ENCODE measurements at regions not wholly inside any gene's neighbourhood (a gene's known extent, or its start where the extent isn't known, plus 50 kb on each side); places are given as distances from the start of the nearest gene placed in this dataset.

DNA sequence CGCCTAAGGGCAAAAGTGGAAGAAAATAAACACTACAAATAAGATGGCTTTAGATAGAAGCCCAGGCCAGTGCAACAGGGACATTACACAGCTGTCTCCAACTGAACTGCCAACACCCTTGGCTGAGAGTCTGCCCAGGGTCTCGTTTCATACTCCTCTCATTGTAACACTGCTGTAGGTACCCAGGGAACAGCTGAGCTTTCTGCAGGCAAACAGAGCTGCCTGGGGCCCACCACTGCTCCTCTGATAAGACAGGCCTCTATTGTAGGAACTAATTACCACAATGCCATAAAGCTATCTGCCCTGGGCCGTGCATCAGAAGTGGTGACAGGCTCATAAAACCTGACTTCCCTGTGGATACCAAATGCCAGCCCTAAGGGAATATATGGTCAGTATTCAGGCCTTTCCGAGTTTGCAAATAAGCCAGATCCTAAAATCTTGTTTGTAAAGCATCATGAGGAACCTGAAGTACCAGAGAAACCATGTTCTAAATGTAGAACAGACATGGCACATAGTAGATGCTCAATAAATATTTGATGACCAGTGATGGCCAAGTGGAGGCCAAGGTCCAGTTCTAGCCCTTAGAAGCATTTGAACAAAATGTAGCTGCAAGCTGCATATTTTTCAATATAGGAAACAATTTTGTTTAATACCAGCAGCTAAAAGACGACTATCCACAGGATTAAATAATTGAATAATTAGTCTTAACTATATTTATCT lies 84.3 kb upstream of the NEO1 start:
- in situ Hi-C loops (cut with HindIII; ENCODE audit: low pct_ligation_motif_present, low pct_unique_long_range_greater_than_20kb, low sequenced_read_pairs), result no loop called here

DNA sequence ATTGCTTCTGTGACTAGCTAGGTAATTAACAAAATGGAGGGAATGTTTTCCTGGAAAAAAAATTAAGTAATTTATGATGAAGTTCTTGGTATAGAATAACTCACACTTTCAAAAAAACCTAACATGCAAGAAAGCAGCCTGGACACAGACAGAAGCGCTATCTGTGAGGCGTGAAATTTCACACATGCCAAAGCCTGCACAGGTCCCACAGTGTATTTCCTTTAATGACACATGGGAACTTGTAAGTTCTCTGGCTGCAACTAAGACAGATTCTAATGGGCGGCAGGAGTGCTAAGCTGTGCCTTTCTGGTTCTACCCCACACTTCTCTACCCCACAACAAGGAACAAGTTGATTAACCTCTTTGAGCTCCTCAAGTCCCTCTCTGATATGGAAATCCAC lies 84.9 kb upstream of the NEO1 start:
- no peak for DNase-seq
- in situ Hi-C loops (cut with HindIII; ENCODE audit: low pct_ligation_motif_present, low pct_unique_long_range_greater_than_20kb, low sequenced_read_pairs), result no loop called here

More for the DNA sequence above, 84.3 kb upstream of the NEO1 start:
- DNase-seq, result no peak

DNA sequence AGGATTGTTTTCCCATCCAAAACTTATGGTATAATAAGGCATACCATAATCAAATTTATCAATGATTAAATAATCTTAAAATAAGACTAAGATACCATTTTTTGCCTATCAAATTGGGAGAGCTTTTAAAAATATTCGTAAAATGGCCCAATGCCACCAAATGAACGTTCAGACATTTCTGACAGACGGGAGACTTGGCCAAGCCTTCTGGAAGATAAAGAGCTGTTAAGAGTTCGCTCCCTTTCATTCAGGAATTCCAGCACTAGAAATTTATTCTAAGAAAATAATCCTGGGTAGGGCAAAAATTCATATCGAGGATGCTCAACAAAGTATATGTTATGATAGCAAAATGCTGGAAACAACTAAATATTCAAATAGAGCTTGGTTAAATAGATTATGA lies 85.6 kb upstream of the NEO1 start:
- no peak for DNase-seq
- in situ Hi-C loops (cut with HindIII; ENCODE audit: low pct_ligation_motif_present, low pct_unique_long_range_greater_than_20kb, low sequenced_read_pairs), result no loop called here

DNA sequence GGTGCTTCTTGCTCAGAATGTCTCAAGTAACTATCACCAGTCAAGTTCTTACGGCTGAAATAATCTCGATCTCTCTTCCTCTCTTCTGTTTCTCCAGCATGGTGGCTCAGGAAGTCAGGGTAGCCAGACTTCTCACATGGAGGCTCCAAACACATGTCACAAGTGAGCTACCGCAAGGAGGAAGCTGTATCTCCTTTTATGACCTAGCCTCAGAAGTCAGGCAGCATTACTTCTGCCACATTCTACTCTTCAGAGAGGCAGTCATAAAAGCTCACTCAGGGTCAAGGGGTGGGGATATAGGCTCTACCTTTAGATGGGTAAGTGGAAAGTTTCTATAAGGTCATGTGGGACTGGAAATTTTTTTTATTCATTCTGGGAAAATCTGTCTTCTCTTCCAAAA lies 86.6 kb upstream of the NEO1 start:
- in situ Hi-C loops (cut with HindIII; ENCODE audit: low pct_ligation_motif_present, low pct_unique_long_range_greater_than_20kb, low sequenced_read_pairs), result no loop called here
- no peak for DNase-seq

DNA sequence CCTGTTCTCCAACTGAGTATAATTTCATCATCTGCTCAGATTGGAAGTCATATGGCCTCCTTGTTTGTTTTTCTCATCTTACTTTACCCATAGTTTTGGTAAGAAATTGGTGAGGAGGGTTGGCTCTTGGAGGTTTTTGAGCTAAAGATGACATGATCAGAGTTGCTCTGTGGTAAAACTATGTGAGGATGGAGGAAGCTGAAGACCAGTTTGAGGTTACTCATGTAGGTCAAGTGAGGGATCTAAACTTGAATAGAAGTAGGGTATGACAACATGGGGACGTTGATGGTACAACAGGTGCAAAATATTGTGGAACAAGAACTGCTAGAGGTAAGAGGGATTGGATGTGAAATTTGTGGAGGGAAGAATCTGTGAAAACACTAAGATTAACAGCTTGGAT lies 87.7 kb upstream of the NEO1 start:
- no peak for DNase-seq
- in situ Hi-C loops (cut with HindIII; ENCODE audit: low pct_ligation_motif_present, low pct_unique_long_range_greater_than_20kb, low sequenced_read_pairs), result no loop called here

DNA sequence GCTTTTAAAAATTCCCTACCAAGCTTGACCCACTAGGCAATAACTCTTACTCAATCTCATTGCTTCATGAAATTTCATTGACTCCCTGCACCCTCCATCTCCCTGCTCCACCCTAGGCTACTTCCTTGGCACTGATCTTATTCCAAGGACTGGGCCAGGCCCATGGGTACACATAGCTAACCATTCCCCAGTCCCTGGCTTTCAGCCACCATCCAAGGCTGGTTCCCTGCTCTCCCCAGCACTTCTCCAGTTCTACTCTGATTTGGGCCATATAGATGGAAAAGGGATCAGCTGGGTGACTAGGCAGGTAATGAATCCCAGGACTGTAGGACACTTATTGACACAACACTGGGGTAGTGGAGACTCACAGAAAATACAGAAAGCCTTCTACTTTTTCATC lies 88.1 kb upstream of the NEO1 start:
- DNase-seq, result no peak

DNA sequence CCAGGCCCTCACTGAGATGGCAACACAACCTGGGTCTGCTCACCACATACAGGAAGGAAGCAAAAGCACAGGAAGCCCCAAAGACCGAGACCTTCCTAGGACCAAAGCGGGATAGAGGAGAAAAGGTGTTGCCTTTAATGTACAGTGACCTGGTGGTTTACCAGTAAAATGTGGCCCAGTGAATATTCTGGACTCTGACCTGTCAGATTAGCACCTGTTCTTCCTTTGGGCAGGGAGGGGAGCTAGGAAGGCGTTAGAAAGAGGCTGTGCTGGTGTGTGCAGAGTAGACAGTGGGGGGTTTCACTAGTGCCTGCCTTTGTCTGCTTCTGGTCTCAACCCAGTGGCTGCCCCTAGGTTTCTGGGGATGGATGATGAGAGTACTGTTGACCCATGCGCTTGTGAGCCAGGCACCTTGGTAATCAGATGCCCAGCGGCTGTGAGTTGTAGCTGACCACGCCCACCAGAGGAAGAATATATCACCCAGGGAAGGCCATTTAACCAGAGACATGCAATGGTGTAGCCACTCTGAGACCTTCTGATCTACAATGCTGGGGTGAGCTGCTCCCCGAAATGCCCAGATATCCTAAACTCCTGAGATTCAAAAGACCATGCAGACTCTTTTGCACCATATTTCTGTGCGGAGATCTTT lies 90.1 kb upstream of the NEO1 start:
- in situ Hi-C loops (cut with HindIII; ENCODE audit: low pct_ligation_motif_present, low pct_unique_long_range_greater_than_20kb, low sequenced_read_pairs), result no loop called here
- no peak for DNase-seq

More for the DNA sequence above, 88.1 kb upstream of the NEO1 start:
- in situ Hi-C loops (cut with HindIII; ENCODE audit: low pct_ligation_motif_present, low pct_unique_long_range_greater_than_20kb, low sequenced_read_pairs), result no loop called here

DNA sequence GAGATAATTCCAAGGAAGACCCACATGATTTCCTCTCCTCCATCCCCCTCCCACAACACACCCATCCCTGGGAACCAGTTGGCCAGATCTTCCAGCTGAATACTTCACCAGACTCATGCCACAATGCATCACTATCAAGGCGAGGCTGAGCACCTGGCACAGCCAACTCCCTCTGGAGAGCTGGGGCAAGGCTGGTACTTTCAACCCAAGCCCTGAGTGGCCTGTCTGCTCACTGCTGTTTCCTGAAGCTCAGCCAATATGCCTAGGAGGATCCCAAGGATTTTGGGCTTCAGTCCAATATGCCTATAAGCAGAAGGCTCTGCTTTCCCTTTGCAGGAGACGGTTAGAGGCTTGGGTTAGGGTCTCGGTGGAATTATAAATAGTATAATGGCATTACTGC lies 90.9 kb upstream of the NEO1 start:
- no peak for DNase-seq
- in situ Hi-C loops (cut with HindIII; ENCODE audit: low pct_ligation_motif_present, low pct_unique_long_range_greater_than_20kb, low sequenced_read_pairs), result no loop called here

DNA sequence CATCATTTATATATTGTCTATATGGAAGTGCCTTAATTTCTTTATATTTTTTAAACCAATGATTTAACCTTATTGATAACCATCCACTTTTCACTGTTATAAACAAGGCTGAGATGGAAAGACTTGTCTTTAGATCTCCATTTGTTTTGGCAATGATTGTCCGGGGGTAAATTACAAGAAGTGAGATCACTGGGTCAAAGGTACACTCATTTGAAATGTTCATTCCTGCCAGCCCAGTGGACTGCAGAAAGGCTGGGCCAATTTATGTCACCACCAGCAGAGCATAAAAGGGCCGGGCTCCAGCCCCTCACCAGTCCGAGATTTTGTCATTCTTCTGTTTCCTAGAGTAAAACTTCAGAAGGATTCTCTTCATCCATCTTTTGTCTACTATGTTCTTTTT lies 93.6 kb upstream of the NEO1 start:
- no peak for DNase-seq
- in situ Hi-C loops (cut with HindIII; ENCODE audit: low pct_ligation_motif_present, low pct_unique_long_range_greater_than_20kb, low sequenced_read_pairs), result no loop called here

DNA sequence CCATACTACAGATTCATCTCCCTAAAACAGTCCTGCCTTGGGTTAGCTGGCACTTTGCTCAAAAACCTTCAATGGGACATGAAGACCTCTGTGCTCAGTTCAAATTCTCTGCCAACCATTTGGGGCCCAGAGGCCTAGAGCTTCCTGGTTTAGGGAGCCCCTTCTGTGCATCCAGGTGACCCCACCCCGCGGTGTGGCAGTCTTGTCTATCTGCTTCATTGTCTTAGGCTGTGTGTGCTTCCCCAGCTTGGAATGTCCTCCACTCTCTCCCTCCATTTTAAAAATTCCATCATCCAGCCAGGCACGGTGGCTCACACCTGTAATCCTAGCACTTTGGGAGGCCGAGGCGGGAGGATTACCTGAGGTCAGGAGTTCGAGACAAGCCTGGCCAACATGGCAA lies 99.0 kb upstream of the NEO1 start:
- no peak for DNase-seq
- in situ Hi-C loops (cut with HindIII; ENCODE audit: low pct_ligation_motif_present, low pct_unique_long_range_greater_than_20kb, low sequenced_read_pairs), result no loop called here

DNA sequence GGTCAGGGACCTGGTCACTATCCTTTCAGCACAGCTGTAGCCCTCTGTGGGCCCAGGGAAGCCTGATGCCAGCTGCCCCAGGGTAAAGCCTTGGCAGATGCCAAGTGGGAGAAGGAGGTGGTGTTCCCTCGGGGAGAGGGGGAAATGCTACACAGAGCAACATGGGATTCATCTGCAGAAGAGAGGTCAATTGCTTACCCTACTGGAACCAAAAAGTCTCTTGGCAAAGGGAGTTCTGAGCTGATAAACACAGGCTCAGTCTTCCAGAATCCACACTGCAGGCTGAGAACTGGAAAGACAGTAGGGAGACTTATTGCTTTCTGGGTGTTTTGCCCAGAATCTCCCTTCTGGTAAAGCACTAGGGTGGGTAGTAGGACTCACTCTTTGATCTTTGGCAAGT lies 100.1 kb upstream of the NEO1 start:
- no peak for DNase-seq

DNA sequence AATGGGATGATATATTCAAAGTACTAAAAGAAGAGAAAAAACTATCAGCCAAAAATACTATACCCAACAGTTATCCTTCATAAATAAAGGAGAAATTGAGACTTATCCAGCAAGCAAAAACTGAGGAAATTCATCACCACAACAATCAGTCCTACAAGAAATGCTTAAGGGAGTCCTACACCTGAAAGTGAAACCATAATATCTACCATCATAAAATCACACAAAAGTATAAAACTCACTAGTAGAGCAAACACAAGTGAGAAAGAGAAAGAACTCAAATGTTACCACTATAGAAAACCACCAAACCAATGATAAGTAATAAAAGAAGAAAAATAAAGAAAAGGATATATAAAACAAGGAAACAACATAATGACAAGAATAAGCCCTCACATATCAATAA lies 103.6 kb upstream of the NEO1 start:
- DNase-seq, result no peak
- in situ Hi-C loops (cut with HindIII; ENCODE audit: low pct_ligation_motif_present, low pct_unique_long_range_greater_than_20kb, low sequenced_read_pairs), result no loop called here

More for the DNA sequence above, 100.1 kb upstream of the NEO1 start:
- in situ Hi-C loops (cut with HindIII; ENCODE audit: low pct_ligation_motif_present, low pct_unique_long_range_greater_than_20kb, low sequenced_read_pairs), result no loop called here

DNA sequence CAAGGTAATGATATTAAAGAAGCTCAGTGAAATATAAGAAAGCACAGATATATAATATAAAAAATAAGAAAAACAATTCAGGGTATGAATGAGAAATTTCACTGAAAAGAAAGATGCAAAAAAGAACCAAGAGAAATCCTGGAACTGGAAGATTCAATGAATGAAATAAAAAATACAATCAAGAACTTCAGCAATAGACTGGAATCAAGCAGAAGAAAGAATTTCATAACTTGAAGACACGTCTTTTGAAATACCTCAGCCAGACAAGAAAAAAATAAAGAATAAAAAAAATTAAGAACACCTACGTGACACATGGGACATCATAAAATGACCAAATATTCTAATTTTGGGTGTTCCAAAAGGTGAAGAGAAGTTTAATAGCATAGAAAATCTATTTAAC lies 104.6 kb upstream of the NEO1 start:
- in situ Hi-C loops (cut with HindIII; ENCODE audit: low pct_ligation_motif_present, low pct_unique_long_range_greater_than_20kb, low sequenced_read_pairs), result no loop called here
- DNase-seq, result no peak

DNA sequence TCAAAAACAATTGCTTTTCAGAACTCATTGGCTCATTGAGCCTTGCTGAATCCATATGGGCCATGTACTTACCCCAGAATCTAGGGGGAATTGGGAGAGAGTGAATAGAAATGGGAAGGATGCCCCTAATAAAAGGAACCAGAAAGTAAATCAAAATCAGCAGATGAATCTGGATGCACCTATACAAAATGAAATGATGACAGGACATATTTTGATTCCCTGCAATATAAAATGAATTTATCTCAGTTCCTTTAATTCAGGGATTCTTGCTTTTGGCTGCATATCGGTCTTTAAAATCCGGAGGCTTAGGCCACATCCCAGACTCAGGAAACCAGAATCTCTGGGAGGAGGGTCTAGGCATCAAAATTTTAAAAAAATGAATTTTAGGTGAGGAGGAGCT lies 107.7 kb upstream of the NEO1 start:
- no peak for DNase-seq
- in situ Hi-C loops (cut with HindIII; ENCODE audit: low pct_ligation_motif_present, low pct_unique_long_range_greater_than_20kb, low sequenced_read_pairs), result no loop called here

DNA sequence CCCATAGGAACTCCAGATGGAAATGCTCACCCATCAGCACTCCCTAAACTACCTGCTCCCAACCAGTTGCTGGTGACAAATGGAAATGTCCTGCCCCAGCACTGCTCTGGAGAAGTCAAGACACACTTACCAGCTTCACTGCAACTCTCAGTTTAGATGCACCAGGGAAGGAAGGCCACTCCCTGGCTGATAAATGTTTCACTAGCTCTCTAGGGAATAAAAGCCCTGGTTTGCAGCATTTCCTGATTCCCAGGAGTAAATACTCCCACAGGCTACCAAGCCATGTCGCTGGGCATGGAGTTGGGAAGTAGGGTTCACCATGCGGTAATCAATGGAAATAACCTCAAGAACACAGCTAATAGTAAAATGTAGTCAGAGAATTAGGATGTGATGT lies 112.0 kb upstream of the NEO1 start:
- in situ Hi-C loops (cut with HindIII; ENCODE audit: low pct_ligation_motif_present, low pct_unique_long_range_greater_than_20kb, low sequenced_read_pairs), result no loop called here
- no peak for DNase-seq

DNA sequence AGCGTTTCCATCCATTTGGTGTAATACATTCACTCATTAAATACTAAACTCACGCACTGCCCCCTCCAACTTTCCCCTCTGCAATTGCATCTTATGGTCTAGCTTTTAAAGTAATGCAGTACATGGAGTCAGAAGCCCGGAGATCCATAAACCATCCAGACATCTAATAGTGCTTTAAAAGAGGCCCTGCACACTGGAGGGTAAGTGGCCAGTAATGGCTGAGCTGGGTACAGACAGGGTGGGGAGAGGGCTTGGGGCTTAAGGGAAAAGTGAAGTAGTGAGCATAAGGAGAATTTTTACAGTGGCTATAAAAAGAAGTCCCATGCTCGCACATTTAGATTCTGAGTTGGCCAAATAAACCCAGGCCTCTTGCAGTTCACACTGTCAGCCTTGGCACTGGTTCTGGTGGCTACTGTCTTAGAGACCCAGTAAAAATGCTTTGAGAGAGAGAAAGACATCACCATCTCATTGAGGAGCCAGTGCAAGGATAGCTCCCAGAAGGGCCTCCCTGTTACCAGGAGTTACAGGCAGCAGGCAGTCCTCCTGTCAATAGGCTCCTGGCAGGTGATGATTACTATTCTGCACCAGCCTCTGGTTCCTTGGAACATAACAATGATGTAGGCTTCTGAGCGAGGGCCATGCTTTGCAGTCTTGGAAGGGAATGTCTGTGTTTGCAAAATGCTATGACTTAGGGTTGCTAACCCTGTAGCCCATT lies 112.6 kb upstream of the NEO1 start:
- in situ Hi-C loops (cut with HindIII; ENCODE audit: low pct_ligation_motif_present, low pct_unique_long_range_greater_than_20kb, low sequenced_read_pairs), result no loop called here

DNA sequence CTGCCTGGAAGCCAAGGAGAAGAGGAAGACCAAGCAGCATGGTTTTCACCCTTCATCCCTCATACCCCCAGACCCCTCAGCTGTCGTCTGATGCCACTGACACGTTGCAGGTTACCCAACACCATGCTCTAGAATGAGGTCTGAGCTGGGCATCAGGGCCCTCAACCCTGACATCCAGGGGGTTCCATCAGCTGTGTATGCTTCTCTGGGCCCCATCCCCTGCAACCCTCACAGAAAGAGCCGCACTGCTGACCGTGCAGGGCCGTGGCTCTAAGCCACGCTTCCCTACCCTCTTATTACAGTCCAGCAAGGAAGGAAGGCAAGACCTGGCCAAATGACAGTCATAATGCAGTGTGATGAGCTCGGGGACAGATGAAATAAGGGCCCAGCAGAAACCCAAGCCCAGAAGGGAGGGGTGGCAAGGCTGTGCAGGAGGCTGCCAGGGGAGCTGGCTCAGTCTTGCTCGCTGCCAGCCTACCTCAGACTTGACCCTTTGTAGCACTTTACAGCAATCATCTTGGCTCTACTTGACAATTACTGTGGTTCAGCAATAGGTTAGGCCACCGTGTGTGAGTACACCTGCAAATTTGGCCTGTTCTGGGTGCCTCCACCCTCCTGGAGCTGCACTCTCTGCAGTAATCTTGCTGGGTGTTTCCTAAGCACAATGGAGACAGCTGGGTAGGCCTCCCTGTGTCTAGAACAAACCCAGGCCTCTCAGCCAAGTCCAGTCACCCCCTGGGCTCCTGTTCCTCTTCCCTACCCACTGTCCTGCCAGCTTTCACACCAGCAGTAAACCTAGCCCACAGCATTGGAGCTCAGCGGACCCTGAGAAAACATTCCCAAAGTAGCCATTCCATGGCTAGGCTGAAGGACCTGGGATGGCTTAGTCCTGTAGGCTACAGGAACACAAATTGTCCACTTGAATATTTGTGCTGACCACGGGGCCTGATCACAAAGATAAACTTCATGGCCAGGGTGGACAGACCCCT lies 115.3 kb upstream of the NEO1 start:
- in situ Hi-C loops (cut with HindIII; ENCODE audit: low pct_ligation_motif_present, low pct_unique_long_range_greater_than_20kb, low sequenced_read_pairs), result no loop called here

More for the DNA sequence above, 112.6 kb upstream of the NEO1 start:
- DNase-seq, result no peak

DNA sequence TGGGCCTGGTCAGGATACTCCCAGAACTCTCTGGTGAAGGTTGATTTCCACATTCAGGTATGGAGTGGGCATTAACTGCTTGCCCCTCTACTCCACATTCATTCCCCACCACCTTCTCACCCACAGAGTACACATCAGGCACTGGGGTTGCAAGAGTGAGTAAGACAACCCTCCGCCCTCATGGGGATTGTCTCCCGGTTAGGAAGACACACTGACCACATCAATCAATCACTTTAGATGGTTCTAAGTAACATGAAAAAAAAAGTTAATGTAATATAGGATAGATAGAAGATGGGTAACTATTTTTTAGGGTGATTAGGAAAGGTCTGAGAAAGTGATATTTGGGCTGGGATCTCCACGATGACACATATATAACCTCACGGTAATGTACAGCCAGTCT lies 116.0 kb upstream of the NEO1 start:
- no peak for DNase-seq
- in situ Hi-C loops (cut with HindIII; ENCODE audit: low pct_ligation_motif_present, low pct_unique_long_range_greater_than_20kb, low sequenced_read_pairs), result no loop called here

More for the DNA sequence above, 115.3 kb upstream of the NEO1 start:
- no peak for DNase-seq

DNA sequence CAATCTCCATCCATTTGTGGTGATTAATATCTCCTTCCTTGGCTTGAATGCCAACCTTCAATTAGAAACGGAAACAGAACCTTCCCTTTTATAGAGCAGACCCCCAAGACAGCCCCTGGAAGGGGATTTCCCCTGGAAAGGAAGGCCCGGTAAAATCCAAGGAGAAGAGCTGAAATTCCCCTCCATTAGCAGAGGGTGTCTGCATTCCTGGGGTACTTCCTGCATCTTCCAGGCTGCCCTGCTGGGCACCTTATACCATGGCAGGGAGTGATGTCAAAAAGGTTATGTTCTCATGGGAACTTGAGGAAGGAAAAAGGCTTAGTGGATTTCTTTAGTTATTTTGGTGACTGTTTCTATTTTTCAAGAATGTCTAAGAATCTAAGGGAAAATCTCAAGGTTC lies 116.7 kb upstream of the NEO1 start:
- DNase-seq, result no peak

More for the DNA sequence above, 116.7 kb upstream of the NEO1 start:
- in situ Hi-C loops (cut with HindIII; ENCODE audit: low pct_ligation_motif_present, low pct_unique_long_range_greater_than_20kb, low sequenced_read_pairs), result no loop called here
